HCT116 (cell line): ENCODE measurements at regions not wholly inside any gene's neighbourhood (a gene's known extent, or its start where the extent isn't known, plus 50 kb on each side); places are given as distances from the start of the nearest gene placed in this dataset.

Experiments
- ATAC-seq: fragments of 200-7000 bp; cut with Tn5 transposase; 2 replicates; pipeline ENCODE4 v1.9.1; 2020; ENCODE audit warnings: mild to moderate bottlenecking, moderate library complexity
- BruUV-seq: library from RNA; stranded (reverse); fragments of 400-500 nt; replicated peaks from 2 replicates; lab custom pipeline; 2021; lab: Mats Ljungman, UMichigan
- CTCF ChIA-PET: fragments of 300-600 bp; sonication (Branson Sonifier 250); formaldehyde crosslinking; loops from one replicate; lab custom pipeline; 2021; ENCODE audit warnings: antibody characterized with exemption; lab: Charles Lee
- POLR2A ChIA-PET: fragments of 300-600, 350-600 bp; sonication (Branson Sonifier 250); formaldehyde crosslinking; loops from one replicate; lab custom pipeline; 2021; ENCODE audit warnings: antibody characterized with exemption; lab: Charles Lee
- RAD21 ChIA-PET, 2 experiments: fragments of 300-600 bp; sonication (Branson Sonifier 250); formaldehyde crosslinking; loops; one replicate each; lab custom pipeline; 2023; ENCODE audit warnings: low total read pairs in 2 of 2; ENCODE audit not compliant: uncharacterized antibody in 2 of 2, unreplicated experiment in 2 of 2, low non-redundant PET in 1 of 2; lab: Charles Lee
- DNase-seq: peaks from one replicate; pipeline ENCODE4 v3.0.0-alpha.2; 2010; ENCODE audit warnings: low read depth, low spot score
- H2AFZ ChIP-seq: fragments of 200-600 bp; shearing (Covaris generic), sonication (generic); 2 replicates; pipeline ENCODE4 v1.6.1; 2017; ENCODE audit warnings: low read depth, mixed run types, mixed read lengths, antibody characterized with exemption, low read length; ENCODE audit not compliant: poor library complexity, severe bottlenecking
- H3K27ac ChIP-seq: 2 replicates; pipeline ENCODE4 v1.5.1; 2012; ENCODE audit warnings: low read depth, low read length
- H3K27me3 ChIP-seq: fragments of 200-600 bp; sonication (generic); 2 replicates; pipeline ENCODE4 v1.6.1; 2016; ENCODE audit warnings: mixed run types, low read length, mixed read lengths; ENCODE audit not compliant: insufficient read depth
- H3K36me3 ChIP-seq, 2 experiments: fragments of 200-500 bp in 1 of 2; fragments of 200-600 bp in 1 of 2; sonication (Bioruptor generic) in 1 of 2; sonication (generic) in 1 of 2; 2 replicates each; pipeline versions ENCODE4 v1.5.1 to v1.6.1; 2014 to 2016; ENCODE audit warnings: low read length in 2 of 2, inconsistent platforms in 1 of 2, mixed read lengths in 1 of 2, mixed run types in 1 of 2; ENCODE audit not compliant: insufficient read depth in 2 of 2, control insufficient read depth in 1 of 2
- H3K4me1 ChIP-seq, 2 experiments: fragments of 200-600 bp in 1 of 2; sonication (generic) in 1 of 2; 2 replicates each; pipeline versions ENCODE4 v1.5.1 to v1.6.1; 2012 to 2017; ENCODE audit warnings: low read length in 2 of 2, inconsistent platforms in 1 of 2, mild to moderate bottlenecking in 1 of 2, mixed read lengths in 1 of 2, mixed run types in 1 of 2, moderate library complexity in 1 of 2; ENCODE audit not compliant: insufficient read depth in 2 of 2, control insufficient read depth in 1 of 2
- H3K4me2 ChIP-seq: fragments of 200-600 bp; sonication (generic); 2 replicates; pipeline ENCODE4 v1.6.1; 2017; ENCODE audit warnings: mixed run types, low read length, mixed read lengths
- H3K4me3 ChIP-seq, 2 experiments: fragments of 200-600 bp in 1 of 2; sonication (generic) in 1 of 2; replicated peaks in 1 of 2; 2 replicates each; pipeline ENCODE4 v1.5.1; 2011 to 2016; ENCODE audit warnings: low read length in 2 of 2, control low read depth in 1 of 2, low read depth in 1 of 2, mild to moderate bottlenecking in 1 of 2, mixed read lengths in 1 of 2, mixed run types in 1 of 2
- H3K79me2 ChIP-seq: fragments of 200-600 bp; sonication (generic); 2 replicates; pipeline ENCODE4 v1.6.1; 2017; ENCODE audit warnings: mild to moderate bottlenecking, mixed run types, low read length, moderate library complexity, mixed read lengths; ENCODE audit not compliant: insufficient read depth
- H3K9ac ChIP-seq: fragments of 200-600 bp; sonication (generic); 2 replicates; pipeline ENCODE4 v1.6.1; 2016; ENCODE audit warnings: low read length, mixed read lengths
- H3K9me2 ChIP-seq: fragments of 200-600 bp; sonication (generic), shearing (Covaris generic); 2 replicates; pipeline ENCODE4 v1.6.1; 2017; ENCODE audit warnings: mixed run types, mild to moderate bottlenecking, moderate library complexity; ENCODE audit not compliant: insufficient read depth
- H3K9me3 ChIP-seq, 2 experiments: fragments of 200-500 bp in 1 of 2; fragments of 200-600 bp in 1 of 2; sonication (Bioruptor generic) in 1 of 2; sonication (generic) in 1 of 2; 2 replicates each; pipeline ENCODE4 v1.6.1; 2014 to 2017; ENCODE audit warnings: low read length in 2 of 2, mixed read lengths in 2 of 2, inconsistent platforms in 1 of 2, low read depth in 1 of 2, mild to moderate bottlenecking in 1 of 2, mixed run types in 1 of 2, moderate library complexity in 1 of 2; ENCODE audit not compliant: control insufficient read depth in 1 of 2, insufficient read depth in 1 of 2
- H4K20me1 ChIP-seq: fragments of 200-600 bp; sonication (generic), shearing (Covaris generic); 2 replicates; pipeline ENCODE4 v1.6.1; 2017; ENCODE audit warnings: mixed run types, mild to moderate bottlenecking, moderate library complexity; ENCODE audit not compliant: insufficient read depth
- CEBPB ChIP-seq: IDR thresholded peaks from 2 replicates; pipeline ENCODE4 v1.6.1; 2012; ENCODE audit warnings: low read depth
- EZH2 ChIP-seq: fragments of 200-600 bp; sonication (generic); IDR thresholded peaks from 2 replicates; pipeline ENCODE4 v1.6.1; 2017; ENCODE audit warnings: antibody characterized with exemption, mixed run types
- JUND ChIP-seq: IDR thresholded peaks from 2 replicates; pipeline ENCODE4 v1.6.1; 2012
- POLR2A ChIP-seq: IDR thresholded peaks from 2 replicates; pipeline ENCODE4 v1.7.0; 2011; ENCODE audit warnings: borderline replicate concordance; ENCODE audit not compliant: insufficient read depth, insufficient read length; ENCODE audit errors: extremely low read depth
- RAD21 ChIP-seq: IDR thresholded peaks from 2 replicates; pipeline ENCODE4 v1.6.1; 2012; ENCODE audit warnings: low read depth, mild to moderate bottlenecking
- SIN3A ChIP-seq: IDR thresholded peaks from 2 replicates; pipeline ENCODE4 v1.6.1; 2012; ENCODE audit warnings: low read depth
- SRF ChIP-seq: IDR thresholded peaks from 2 replicates; pipeline ENCODE4 v1.6.1; 2012; ENCODE audit warnings: low read depth
- TCF7L2 ChIP-seq: IDR thresholded peaks from 2 replicates; pipeline ENCODE4 v1.7.0; 2011; ENCODE audit warnings: borderline replicate concordance, inconsistent platforms; ENCODE audit not compliant: insufficient read depth, insufficient read length; ENCODE audit errors: extremely low read depth
- ZNF274 ChIP-seq: fragments of 200-500 bp; sonication (Bioruptor generic); IDR thresholded peaks from 2 replicates; pipeline ENCODE4 v1.6.1; 2014; ENCODE audit warnings: mild to moderate bottlenecking, low read depth, low read length, inconsistent platforms
- intact Hi-C: fragments of 100-400 bp; cut with micrococcal nuclease; formaldehyde crosslinking; loops from 2 replicates; pipeline ENCODE4 v1.10.0; 2022
- TF ChIP-seq, protein P1 (sequence below): IDR thresholded peaks from 2 replicates; pipeline ENCODE4 v1.6.1; 2012
- TF ChIP-seq, protein P2 (sequence below): IDR thresholded peaks from 2 replicates; pipeline ENCODE4 v1.6.1; 2011; ENCODE audit warnings: mild to moderate bottlenecking, low read length, moderate library complexity; ENCODE audit not compliant: insufficient replicate concordance; ENCODE audit errors: extremely low read depth
- TF ChIP-seq, protein P3 (sequence below): IDR thresholded peaks from 2 replicates; pipeline ENCODE4 v1.6.1; 2012

DNA sequence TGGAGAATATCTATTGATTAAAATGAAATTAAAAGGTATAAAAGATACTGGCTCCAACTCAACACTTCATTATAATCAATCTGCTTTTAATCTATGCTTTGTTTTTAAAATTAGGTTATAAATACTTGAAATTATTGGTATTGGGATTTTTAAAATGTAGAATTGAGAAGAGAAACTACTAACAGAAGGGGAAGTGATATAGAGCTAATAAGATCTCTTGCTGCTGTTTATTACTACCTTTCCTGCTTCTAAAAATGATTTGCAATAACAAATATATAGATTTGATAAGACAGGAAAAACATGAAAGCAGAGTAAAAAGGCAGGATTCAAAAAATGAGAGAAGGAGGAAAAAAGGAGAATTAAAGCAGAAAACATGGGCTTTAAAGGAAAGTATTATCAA is 209.3 kb upstream of the NREP start:
- H3K9me3 ChIP-seq = no peaks in the 10 kb centered on the region
- H3K27me3 ChIP-seq = no peaks in the 10 kb centered on the region
- no peak overlapping the region for H2AFZ ChIP-seq
- no peak for ATAC-seq
- no peaks in the 10 kb centered on the region for H3K4me1 ChIP-seq
- H3K36me3 ChIP-seq = no peaks in the 10 kb centered on the region
- H3K9ac ChIP-seq = no peak overlapping the region
- POLR2A ChIA-PET = no interaction called here
- no peaks in the 10 kb centered on the region for H3K9me2 ChIP-seq
- H3K27ac ChIP-seq = no peak overlapping the region
- no peaks in the 10 kb centered on the region for H4K20me1 ChIP-seq
- intact Hi-C loops = no loop called here
- RAD21 ChIA-PET = interaction anchor here in 1 of 2 experiments (0.7 kb wide), 1 partner anchor 210 kb away, joined by 3 read pairs; no protein-coding TSS in a partner anchor
- H3K79me2 ChIP-seq = no peaks in the 10 kb centered on the region
- CTCF ChIA-PET = no interaction called here
- no peak overlapping the region for H3K4me2 ChIP-seq
- H3K4me3 ChIP-seq = no peak overlapping the region
- no peak for TF ChIP-seq RAD21
- no TSS peak for BruUV-seq
- DNase-seq = no peak

DNA sequence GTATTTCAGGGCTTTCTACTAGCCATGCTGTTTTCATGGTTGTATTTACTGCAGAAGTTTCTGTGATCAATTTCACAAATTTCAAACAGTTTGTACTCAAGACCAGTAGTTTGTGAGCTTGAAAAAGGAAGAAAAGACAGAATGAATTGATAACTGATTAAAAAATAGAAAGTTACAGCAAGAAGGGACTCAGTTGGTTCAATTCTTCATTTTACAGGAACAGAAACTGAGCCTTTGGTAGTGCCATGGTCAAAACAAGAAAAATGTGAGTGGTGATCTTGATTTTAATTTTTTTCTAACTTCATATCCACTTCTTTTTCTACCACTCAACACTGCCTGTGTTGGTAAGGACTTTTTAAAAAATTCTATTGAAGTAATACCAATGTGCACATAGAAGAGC is 206.6 kb upstream of the NREP start:
- no peaks in the 10 kb centered on the region for H3K9me2 ChIP-seq
- H3K9ac ChIP-seq = no peak overlapping the region
- no peak overlapping the region for H3K4me2 ChIP-seq
- ChIA-PET RAD21 (no interaction called here), POLR2A (no interaction called here), CTCF (no interaction called here)
- H3K36me3 ChIP-seq = no peaks in the 10 kb centered on the region
- TF ChIP-seq, protein P1, sequence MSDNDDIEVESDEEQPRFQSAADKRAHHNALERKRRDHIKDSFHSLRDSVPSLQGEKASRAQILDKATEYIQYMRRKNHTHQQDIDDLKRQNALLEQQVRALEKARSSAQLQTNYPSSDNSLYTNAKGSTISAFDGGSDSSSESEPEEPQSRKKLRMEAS = no peak
- no peak for TF ChIP-seq TCF7L2
- TF ChIP-seq POLR2A = no peak
- no peak for TF ChIP-seq JUND
- TF ChIP-seq ZNF274 = no peak
- TF ChIP-seq SRF = no peak
- TF ChIP-seq, protein P2, sequence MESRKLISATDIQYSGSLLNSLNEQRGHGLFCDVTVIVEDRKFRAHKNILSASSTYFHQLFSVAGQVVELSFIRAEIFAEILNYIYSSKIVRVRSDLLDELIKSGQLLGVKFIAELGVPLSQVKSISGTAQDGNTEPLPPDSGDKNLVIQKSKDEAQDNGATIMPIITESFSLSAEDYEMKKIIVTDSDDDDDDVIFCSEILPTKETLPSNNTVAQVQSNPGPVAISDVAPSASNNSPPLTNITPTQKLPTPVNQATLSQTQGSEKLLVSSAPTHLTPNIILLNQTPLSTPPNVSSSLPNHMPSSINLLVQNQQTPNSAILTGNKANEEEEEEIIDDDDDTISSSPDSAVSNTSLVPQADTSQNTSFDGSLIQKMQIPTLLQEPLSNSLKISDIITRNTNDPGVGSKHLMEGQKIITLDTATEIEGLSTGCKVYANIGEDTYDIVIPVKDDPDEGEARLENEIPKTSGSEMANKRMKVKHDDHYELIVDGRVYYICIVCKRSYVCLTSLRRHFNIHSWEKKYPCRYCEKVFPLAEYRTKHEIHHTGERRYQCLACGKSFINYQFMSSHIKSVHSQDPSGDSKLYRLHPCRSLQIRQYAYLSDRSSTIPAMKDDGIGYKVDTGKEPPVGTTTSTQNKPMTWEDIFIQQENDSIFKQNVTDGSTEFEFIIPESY = no peak
- no peak for TF ChIP-seq CEBPB
- TF ChIP-seq EZH2 = no peak
- no peak for TF ChIP-seq SIN3A
- TF ChIP-seq, protein P3, sequence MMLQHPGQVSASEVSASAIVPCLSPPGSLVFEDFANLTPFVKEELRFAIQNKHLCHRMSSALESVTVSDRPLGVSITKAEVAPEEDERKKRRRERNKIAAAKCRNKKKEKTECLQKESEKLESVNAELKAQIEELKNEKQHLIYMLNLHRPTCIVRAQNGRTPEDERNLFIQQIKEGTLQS = no peak
- no peak for TF ChIP-seq RAD21
- ATAC-seq (no peak), DNase-seq (no peak)
- no peak overlapping the region for H3K27ac ChIP-seq
- no peaks in the 10 kb centered on the region for H4K20me1 ChIP-seq
- H3K79me2 ChIP-seq = no peaks in the 10 kb centered on the region
- H3K27me3 ChIP-seq = no peaks in the 10 kb centered on the region
- H3K4me1 ChIP-seq = no peaks in the 10 kb centered on the region
- no peaks in the 10 kb centered on the region for H3K9me3 ChIP-seq
- no peak overlapping the region for H2AFZ ChIP-seq
- H3K4me3 ChIP-seq = no peak overlapping the region
- no TSS peak for BruUV-seq
- intact Hi-C loops = no loop called here
